DND-41 (cell line): ENCODE measurements at regions not wholly inside any gene's neighbourhood (a gene's known extent, or its start where the extent isn't known, plus 50 kb on each side); places are given as distances from the start of the nearest gene placed in this dataset.

ENCODE experiments used
- ATAC-seq: fragments of 200-7000 bp; cut with Tn5 transposase; 3 replicates; pipeline ENCODE4 v1.9.1; 2021; ENCODE audit warnings: low read depth; ENCODE audit not compliant: insufficient read depth
- DNase-seq: peaks from one replicate; pipeline ENCODE4 v3.0.0-alpha.2; 2020
- H2AFZ ChIP-seq: 2 replicates; pipeline ENCODE4 v1.6.0; 2012; ENCODE audit warnings: low read depth, low read length
- H3K27ac ChIP-seq: 2 replicates; pipeline ENCODE4 v1.5.1; 2012; ENCODE audit warnings: low read length, inconsistent platforms
- H3K27me3 ChIP-seq: fragments of 200-600 bp; sonication (generic); 2 replicates; pipeline ENCODE4 v1.6.0; 2012; ENCODE audit warnings: low read length, mild to moderate bottlenecking, inconsistent platforms; ENCODE audit not compliant: insufficient read depth, poor library complexity
- H3K36me3 ChIP-seq: 2 replicates; pipeline ENCODE4 v1.5.1; 2012; ENCODE audit warnings: low read length, inconsistent platforms; ENCODE audit not compliant: insufficient read depth
- H3K4me1 ChIP-seq: 2 replicates; pipeline ENCODE4 v1.5.1; 2012; ENCODE audit warnings: mild to moderate bottlenecking, low read length; ENCODE audit not compliant: insufficient read depth
- H3K4me2 ChIP-seq: 2 replicates; pipeline ENCODE4 v1.6.0; 2012; ENCODE audit warnings: mild to moderate bottlenecking, moderate library complexity, low read length, inconsistent platforms; ENCODE audit not compliant: insufficient read depth
- H3K4me3 ChIP-seq, 2 experiments: fragments of 200-600 bp in 1 of 2; shearing (Covaris generic) in 1 of 2; 2 replicates each; pipeline ENCODE4 v1.5.1; 2012 to 2016; ENCODE audit warnings: inconsistent platforms in 2 of 2, low read length in 2 of 2, mild to moderate bottlenecking in 2 of 2, low read depth in 1 of 2, moderate library complexity in 1 of 2
- H3K79me2 ChIP-seq: 2 replicates; pipeline ENCODE4 v1.6.0; 2012; ENCODE audit warnings: low read length, inconsistent platforms; ENCODE audit not compliant: insufficient read depth
- H3K9ac ChIP-seq: 2 replicates; pipeline ENCODE4 v1.6.0; 2012; ENCODE audit warnings: low read depth, mild to moderate bottlenecking, inconsistent platforms, low read length, moderate library complexity
- H3K9me3 ChIP-seq: 2 replicates; pipeline ENCODE4 v1.5.1; 2012; ENCODE audit warnings: low read length, moderate library complexity, mild to moderate bottlenecking, inconsistent platforms; ENCODE audit not compliant: insufficient read depth, severe bottlenecking
- H4K20me1 ChIP-seq: 2 replicates; pipeline ENCODE4 v1.6.0; 2012; ENCODE audit warnings: low read length; ENCODE audit not compliant: insufficient read depth
- EZH2 ChIP-seq: IDR thresholded peaks from 3 replicates; pipeline ENCODE4 v1.6.1; 2012; ENCODE audit warnings: borderline replicate concordance, low read depth, mild to moderate bottlenecking, moderate library complexity, low read length, inconsistent platforms; ENCODE audit not compliant: severe bottlenecking
- TF ChIP-seq, protein P1 (sequence below): IDR thresholded peaks from 2 replicates; pipeline ENCODE4 v1.5.1; 2012; ENCODE audit warnings: borderline replicate concordance, low read length, moderate library complexity, mild to moderate bottlenecking; ENCODE audit not compliant: poor library complexity, severe bottlenecking; ENCODE audit errors: extremely low read depth

DNA sequence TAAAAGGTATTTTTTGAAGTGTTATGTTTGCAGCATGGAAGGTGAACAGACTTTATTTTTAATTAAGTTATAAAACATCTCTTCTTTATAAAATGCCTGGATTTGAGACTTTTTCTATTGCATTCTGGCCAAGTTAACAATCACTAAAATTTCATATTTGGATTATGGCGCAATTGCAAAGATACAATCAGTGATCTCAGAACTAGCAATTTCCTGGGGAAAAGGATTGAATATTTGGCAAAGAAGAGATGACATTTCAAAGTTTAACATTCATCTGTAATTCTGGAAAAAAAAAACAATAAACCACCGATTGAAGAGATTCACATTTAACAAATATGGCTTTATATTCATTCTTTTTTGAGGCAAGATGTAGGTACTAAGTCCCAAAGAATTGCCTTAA lies 378.0 kb downstream of the LRRC70 start:
- Histone ChIP-seq H3K79me2 (no peaks in the 10 kb centered on the region), H2AFZ (no peak overlapping the region), H3K36me3 (no peaks in the 10 kb centered on the region), H3K4me2 (no peak overlapping the region), H3K9ac (no peak overlapping the region), H4K20me1 (no peaks in the 10 kb centered on the region), H3K4me3 (no peak overlapping the region), H3K9me3 (peaks cover 4% of the 10 kb centered on the region), H3K27ac (no peak overlapping the region), H3K4me1 (no peaks in the 10 kb centered on the region), H3K27me3 (no peaks in the 10 kb centered on the region)
- DNase-seq (no peak), ATAC-seq (no peak)
- no peak for TF ChIP-seq EZH2
- TF ChIP-seq, protein P1, sequence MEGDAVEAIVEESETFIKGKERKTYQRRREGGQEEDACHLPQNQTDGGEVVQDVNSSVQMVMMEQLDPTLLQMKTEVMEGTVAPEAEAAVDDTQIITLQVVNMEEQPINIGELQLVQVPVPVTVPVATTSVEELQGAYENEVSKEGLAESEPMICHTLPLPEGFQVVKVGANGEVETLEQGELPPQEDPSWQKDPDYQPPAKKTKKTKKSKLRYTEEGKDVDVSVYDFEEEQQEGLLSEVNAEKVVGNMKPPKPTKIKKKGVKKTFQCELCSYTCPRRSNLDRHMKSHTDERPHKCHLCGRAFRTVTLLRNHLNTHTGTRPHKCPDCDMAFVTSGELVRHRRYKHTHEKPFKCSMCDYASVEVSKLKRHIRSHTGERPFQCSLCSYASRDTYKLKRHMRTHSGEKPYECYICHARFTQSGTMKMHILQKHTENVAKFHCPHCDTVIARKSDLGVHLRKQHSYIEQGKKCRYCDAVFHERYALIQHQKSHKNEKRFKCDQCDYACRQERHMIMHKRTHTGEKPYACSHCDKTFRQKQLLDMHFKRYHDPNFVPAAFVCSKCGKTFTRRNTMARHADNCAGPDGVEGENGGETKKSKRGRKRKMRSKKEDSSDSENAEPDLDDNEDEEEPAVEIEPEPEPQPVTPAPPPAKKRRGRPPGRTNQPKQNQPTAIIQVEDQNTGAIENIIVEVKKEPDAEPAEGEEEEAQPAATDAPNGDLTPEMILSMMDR, result no peak

DNA sequence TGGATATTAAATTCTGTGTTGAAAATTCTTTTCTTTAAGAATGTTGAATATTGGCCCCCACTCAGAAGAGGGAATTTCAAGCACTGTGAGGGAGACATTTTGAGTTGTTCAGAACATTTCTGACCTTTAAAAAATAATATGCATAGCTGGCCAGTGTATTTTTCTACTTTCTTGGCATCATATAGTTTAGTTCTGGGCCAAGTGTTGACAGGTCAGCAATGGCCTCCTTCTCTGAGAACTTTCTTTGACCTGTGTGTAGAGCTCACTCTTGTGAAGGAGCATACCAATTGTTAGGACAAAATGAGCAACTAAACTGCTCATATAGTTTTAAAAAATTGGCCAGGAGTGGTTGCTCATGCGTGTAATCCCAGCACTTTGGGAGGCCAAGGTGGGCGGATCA lies 376.0 kb downstream of the LRRC70 start:
- Histone ChIP-seq H2AFZ (no peak overlapping the region), H3K4me3 (no peak overlapping the region), H3K36me3 (no peaks in the 10 kb centered on the region), H3K9ac (no peak overlapping the region), H3K27me3 (no peaks in the 10 kb centered on the region), H3K4me2 (no peak overlapping the region), H3K27ac (no peak overlapping the region), H3K9me3 (no peaks in the 10 kb centered on the region), H3K4me1 (no peaks in the 10 kb centered on the region), H3K79me2 (no peaks in the 10 kb centered on the region), H4K20me1 (no peaks in the 10 kb centered on the region)
- no peak for DNase-seq
- TF ChIP-seq, protein P1, result no peak
- no peak for TF ChIP-seq EZH2
- ATAC-seq, result no peak

DNA sequence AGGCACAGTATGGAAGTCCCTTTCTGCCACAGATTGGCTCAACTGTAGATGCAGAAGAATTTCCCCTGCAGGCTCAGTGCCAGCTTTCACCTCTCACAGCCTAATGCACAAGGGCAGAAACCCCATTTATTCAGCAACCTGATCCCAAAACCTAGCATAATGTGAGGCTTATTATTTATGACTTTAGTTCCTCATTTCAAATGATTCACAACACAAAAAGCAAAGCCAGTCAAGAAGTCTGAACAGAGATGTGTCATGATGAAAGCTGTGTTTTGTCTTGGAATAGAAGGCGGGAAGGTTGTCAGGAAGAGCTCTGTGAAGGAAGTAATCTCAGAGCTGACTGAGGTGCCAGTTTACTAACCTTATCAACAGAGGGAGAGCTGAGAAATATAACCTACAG lies 369.7 kb downstream of the LRRC70 start:
- Histone ChIP-seq H3K9me3 (no peaks in the 10 kb centered on the region), H3K4me2 (no peak overlapping the region), H3K27me3 (no peaks in the 10 kb centered on the region), H3K4me3 (no peak overlapping the region), H3K79me2 (no peaks in the 10 kb centered on the region), H3K27ac (no peak overlapping the region), H2AFZ (no peak overlapping the region), H3K4me1 (no peaks in the 10 kb centered on the region), H4K20me1 (no peaks in the 10 kb centered on the region), H3K36me3 (no peaks in the 10 kb centered on the region), H3K9ac (no peak overlapping the region)
- TF ChIP-seq EZH2, result no peak
- TF ChIP-seq, protein P1, result no peak
- no peak for ATAC-seq
- no peak for DNase-seq

DNA sequence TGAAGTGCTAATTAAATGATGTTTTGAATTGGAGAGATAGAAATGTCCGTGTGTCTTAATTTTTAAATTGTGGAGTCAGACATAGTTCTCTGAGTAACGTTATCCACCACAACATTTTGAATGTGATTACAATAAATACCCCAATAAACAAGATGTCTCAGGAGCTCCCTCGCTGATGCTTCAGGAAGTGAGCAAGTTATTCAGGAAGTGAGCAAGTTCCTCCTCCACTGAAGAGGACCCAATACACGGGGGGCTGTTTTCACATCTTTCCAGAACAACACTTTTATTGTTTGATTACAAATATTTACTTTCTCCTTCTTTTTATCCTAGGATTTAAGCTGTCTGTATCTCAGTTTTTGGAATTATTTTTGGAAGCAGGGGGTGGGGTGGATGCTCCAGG lies 363.8 kb downstream of the LRRC70 start:
- H3K27ac ChIP-seq, result no peak overlapping the region
- H3K4me3 ChIP-seq, result no peak overlapping the region
- H3K9me3 ChIP-seq, result no peaks in the 10 kb centered on the region
- ATAC-seq (no peak), DNase-seq (no peak)
- no peak overlapping the region for H2AFZ ChIP-seq
- H3K27me3 ChIP-seq, result no peaks in the 10 kb centered on the region
- H4K20me1 ChIP-seq, result no peaks in the 10 kb centered on the region
- no peak overlapping the region for H3K4me2 ChIP-seq
- no peak overlapping the region for H3K9ac ChIP-seq
- H3K4me1 ChIP-seq, result no peaks in the 10 kb centered on the region
- H3K36me3 ChIP-seq, result no peaks in the 10 kb centered on the region
- no peaks in the 10 kb centered on the region for H3K79me2 ChIP-seq
- TF ChIP-seq, protein P1, result no peak
- TF ChIP-seq EZH2, result no peak
